ENCODE measurements at regions not wholly inside any gene's neighbourhood (a gene's known extent, or its start where the extent isn't known, plus 50 kb on each side); places are given as distances from the start of the nearest gene placed in this dataset.

DNA sequence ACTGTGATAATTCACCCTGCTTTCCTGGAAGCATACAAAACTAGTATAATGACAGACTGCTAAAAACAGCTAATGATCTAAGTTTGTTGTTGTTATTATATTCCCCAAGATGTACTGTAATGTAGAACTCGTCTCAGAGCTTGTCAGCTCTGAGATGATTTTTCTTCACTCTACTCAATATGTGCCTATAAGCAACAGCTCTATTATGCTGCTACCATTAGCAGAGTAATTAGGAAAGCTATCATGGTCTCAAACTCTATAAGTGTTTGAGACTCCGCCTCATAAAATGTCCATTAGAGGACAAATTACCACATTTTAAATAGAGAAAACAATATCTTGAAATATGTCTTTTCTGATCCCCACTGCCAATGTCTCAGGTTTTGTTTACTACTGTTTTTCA is 476.5 kb upstream of the PCDH15 start:
- Histone ChIP-seq H3K27ac (no peak overlapping the region), H3K27me3 (replicated peaks; ENCODE audit: insufficient read depth) (no peaks in the 10 kb centered on the region), H3K4me3 (no peak overlapping the region), H3K36me3 (no peaks in the 10 kb centered on the region), H3K4me1 (ENCODE audit: control insufficient read depth in 1 of 2, low read depth in 2 of 2) (no peaks in the 10 kb centered on the region), H3K9me3 (no peaks in the 10 kb centered on the region)
- ATAC-seq (ENCODE audit: insufficient number of reproducible peaks, low FRiP score, low read depth) (no peak), DNase-seq (ENCODE audit: low spot score) (no peak)
- TF ChIP-seq, protein P1, sequence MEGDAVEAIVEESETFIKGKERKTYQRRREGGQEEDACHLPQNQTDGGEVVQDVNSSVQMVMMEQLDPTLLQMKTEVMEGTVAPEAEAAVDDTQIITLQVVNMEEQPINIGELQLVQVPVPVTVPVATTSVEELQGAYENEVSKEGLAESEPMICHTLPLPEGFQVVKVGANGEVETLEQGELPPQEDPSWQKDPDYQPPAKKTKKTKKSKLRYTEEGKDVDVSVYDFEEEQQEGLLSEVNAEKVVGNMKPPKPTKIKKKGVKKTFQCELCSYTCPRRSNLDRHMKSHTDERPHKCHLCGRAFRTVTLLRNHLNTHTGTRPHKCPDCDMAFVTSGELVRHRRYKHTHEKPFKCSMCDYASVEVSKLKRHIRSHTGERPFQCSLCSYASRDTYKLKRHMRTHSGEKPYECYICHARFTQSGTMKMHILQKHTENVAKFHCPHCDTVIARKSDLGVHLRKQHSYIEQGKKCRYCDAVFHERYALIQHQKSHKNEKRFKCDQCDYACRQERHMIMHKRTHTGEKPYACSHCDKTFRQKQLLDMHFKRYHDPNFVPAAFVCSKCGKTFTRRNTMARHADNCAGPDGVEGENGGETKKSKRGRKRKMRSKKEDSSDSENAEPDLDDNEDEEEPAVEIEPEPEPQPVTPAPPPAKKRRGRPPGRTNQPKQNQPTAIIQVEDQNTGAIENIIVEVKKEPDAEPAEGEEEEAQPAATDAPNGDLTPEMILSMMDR (IDR thresholded peaks at IDR 0.05) = no peak

DNA sequence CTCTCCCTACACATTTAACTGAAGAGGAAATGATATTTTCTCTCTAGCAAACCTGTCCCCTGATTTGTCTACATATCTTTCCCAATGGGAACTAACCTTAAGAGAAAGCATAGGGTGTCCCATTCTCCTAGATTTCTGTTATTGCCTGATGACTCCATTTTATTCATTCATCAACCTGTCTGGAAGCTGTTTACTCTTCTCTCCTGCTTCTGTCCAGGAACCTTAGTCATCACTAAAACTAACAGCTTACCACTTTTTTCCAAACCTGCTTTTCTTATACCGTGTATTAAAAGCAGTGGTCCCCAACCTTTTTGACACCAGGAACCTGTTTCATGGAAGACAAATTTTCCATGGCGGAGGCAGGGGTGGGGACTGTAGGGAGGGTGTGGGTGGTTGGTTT is 473.3 kb upstream of the PCDH15 start:
- DNase-seq (ENCODE audit: low spot score) (no peak), ATAC-seq (ENCODE audit: insufficient number of reproducible peaks, low FRiP score, low read depth) (no peak)
- Histone ChIP-seq H3K36me3 (no peaks in the 10 kb centered on the region), H3K27ac (no peak overlapping the region), H3K9me3 (no peaks in the 10 kb centered on the region), H3K4me3 (no peak overlapping the region), H3K4me1 (ENCODE audit: control insufficient read depth in 1 of 2, low read depth in 2 of 2) (no peaks in the 10 kb centered on the region), H3K27me3 (replicated peaks; ENCODE audit: insufficient read depth) (no peaks in the 10 kb centered on the region)
- TF ChIP-seq, protein P1 (IDR thresholded peaks at IDR 0.05) = no peak

DNA sequence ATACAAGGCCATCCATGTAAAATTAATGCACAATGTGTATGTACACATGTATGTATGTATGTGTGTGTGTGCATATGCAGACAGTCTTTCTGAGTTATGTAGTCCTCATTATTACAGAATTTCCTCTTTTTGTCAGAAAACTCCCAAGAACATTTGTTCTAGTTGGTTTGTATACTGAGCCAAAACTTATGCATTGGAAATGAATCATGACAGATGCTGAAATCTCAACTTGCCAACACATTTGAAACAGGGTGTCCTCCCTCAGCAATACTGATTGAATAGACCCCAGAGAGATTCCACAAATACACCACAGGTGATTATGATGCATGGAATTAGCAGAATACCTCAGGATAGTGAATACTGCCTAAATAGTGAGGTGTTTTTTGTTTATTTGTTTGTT is 472.9 kb upstream of the PCDH15 start:
- Histone ChIP-seq H3K27me3 (replicated peaks; ENCODE audit: insufficient read depth) (no peaks in the 10 kb centered on the region), H3K9me3 (no peaks in the 10 kb centered on the region), H3K4me3 (no peak overlapping the region), H3K36me3 (no peaks in the 10 kb centered on the region), H3K4me1 (ENCODE audit: control insufficient read depth in 1 of 2, low read depth in 2 of 2) (no peaks in the 10 kb centered on the region), H3K27ac (no peak overlapping the region)
- TF ChIP-seq, protein P1 (IDR thresholded peaks at IDR 0.05) = no peak
- no peak for DNase-seq (ENCODE audit: low spot score)
- ATAC-seq (ENCODE audit: insufficient number of reproducible peaks, low FRiP score, low read depth) = no peak

DNA sequence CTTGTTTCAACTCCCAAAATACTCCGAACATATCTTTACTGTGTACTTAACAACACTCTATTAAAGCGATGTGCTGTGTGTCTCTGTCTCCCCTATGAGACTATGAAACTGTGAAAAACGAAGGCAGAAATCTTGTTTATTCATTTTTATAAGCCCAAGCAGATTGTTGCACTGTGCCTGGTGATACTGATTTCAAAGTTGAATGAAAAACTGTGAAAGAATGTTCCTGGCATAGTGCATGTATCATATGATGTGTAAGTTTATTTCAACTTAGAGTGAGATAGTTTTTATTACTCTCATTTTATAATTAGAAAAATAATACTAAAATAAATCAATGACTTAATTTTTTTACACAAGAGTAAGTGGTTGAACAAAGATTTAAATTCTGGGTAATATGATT is 471.9 kb upstream of the PCDH15 start:
- TF ChIP-seq, protein P1 (IDR thresholded peaks at IDR 0.05) = no peak
- no peaks in the 10 kb centered on the region for H3K36me3 ChIP-seq
- H3K9me3 ChIP-seq = no peaks in the 10 kb centered on the region
- no peak overlapping the region for H3K27ac ChIP-seq
- H3K4me3 ChIP-seq = no peak overlapping the region
- no peak for ATAC-seq (ENCODE audit: insufficient number of reproducible peaks, low FRiP score, low read depth)
- no peaks in the 10 kb centered on the region for H3K4me1 ChIP-seq (ENCODE audit: control insufficient read depth in 1 of 2, low read depth in 2 of 2)
- DNase-seq (ENCODE audit: low spot score) = no peak
- no peaks in the 10 kb centered on the region for H3K27me3 ChIP-seq (replicated peaks; ENCODE audit: insufficient read depth)

DNA sequence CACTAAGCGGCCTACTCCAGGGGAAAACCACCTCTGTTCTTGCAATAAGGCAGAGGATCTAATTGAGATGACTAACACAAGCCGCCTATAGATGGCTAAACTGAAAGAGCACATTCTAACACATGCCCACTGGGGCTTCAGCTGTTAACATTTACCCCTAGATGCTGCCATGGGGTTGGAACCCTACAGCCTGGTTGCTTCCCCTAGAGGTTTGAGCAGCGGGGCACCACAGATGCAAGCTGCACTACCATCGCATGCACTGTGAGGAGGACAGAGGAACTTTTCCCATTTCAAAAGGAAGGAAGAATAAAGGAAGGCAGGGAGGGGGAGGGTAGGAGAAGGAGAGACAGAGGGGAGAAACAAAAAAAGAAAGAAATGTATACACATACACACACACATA is 465.8 kb upstream of the PCDH15 start:
- Histone ChIP-seq H3K4me3 (no peak overlapping the region), H3K36me3 (no peaks in the 10 kb centered on the region), H3K27ac (no peak overlapping the region), H3K4me1 (ENCODE audit: control insufficient read depth in 1 of 2, low read depth in 2 of 2) (no peaks in the 10 kb centered on the region), H3K9me3 (no peaks in the 10 kb centered on the region), H3K27me3 (replicated peaks; ENCODE audit: insufficient read depth) (no peaks in the 10 kb centered on the region)
- no peak for ATAC-seq (ENCODE audit: insufficient number of reproducible peaks, low FRiP score, low read depth)
- DNase-seq (ENCODE audit: low spot score) = no peak
- TF ChIP-seq, protein P1 (IDR thresholded peaks at IDR 0.05) = no peak
